Forelimb muscle (tissue), 1 donor: ENCODE measurements at regions not wholly inside any gene's neighbourhood (a gene's known extent, or its start where the extent isn't known, plus 50 kb on each side); places are given as distances from the start of the nearest gene placed in this dataset.

Experiments
- DNase-seq: peaks from one replicate; pipeline ENCODE4 v3.0.0-alpha.2; 2013; ENCODE audit warnings: low read depth

- no peak for DNase-seq
These were observed 71.9 kb upstream of the C11orf87 start for GRCh38 chr11:109350091-109350490.

DNA sequence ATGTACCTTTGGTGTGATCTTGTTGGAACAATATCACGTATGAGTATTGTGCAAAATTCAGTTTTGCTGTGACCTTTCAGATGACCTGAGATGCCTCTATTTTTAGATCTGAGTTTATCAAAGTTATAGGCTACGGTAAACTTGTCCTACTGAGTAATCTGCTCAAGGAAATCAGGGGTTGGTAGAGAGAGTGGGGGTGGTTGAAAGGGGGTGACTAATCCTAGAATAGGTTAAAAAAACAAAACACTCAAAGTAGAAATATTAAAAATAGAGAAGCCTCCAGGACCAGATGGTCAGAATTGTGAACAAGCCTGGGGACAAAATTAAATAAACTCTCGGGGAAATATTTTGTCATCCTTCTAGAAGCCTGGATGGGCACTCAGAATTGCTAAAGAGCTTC, 59.9 kb upstream of the C11orf87 start:
- DNase-seq, result no peak

DNA sequence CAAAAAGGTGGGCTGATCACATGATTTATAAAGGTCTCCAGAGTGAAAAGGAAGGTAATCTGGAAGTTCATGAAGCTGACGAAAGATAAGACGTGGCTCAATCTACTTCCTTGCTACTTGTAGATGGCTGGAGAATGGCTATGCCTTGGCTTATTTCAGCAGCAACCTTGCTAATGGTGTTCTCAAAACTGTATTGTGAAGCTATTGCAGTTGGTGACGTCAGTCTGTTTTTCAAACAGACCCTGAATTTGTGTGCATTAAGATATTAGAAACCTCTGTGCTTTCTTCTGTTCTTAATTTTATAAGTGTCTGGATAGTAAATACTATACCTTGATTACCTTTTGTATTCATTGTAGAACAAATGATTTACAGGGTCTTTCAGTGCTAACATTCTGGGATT, 58.3 kb upstream of the C11orf87 start:
- no peak for DNase-seq

DNA sequence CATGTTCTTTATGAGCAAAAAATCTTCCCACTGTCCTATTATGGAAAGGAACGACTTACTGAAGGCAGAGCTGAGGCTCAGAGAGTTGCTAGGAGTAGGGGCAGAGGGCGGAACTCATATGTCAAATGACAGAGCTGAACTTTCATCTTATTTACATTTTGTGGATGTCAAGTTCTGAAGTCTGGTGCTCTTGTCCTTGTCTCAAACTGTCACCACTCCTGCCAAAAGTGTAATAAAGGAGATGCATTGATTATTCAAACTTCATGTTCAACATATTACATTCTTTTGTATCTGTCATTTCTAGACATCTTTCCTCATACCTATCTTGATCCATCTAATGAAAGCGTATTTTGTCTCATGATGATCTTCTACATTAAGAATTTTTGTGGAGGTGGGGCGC, 57.1 kb upstream of the C11orf87 start:
- no peak for DNase-seq

- no peak for DNase-seq
These were observed 50.4 kb upstream of the C11orf87 start for GRCh38 chr11:109371444-109372176.
